ENCODE measurements at regions not wholly inside any gene's neighbourhood (a gene's known extent, or its start where the extent isn't known, plus 50 kb on each side); places are given as distances from the start of the nearest gene placed in this dataset.

DNA sequence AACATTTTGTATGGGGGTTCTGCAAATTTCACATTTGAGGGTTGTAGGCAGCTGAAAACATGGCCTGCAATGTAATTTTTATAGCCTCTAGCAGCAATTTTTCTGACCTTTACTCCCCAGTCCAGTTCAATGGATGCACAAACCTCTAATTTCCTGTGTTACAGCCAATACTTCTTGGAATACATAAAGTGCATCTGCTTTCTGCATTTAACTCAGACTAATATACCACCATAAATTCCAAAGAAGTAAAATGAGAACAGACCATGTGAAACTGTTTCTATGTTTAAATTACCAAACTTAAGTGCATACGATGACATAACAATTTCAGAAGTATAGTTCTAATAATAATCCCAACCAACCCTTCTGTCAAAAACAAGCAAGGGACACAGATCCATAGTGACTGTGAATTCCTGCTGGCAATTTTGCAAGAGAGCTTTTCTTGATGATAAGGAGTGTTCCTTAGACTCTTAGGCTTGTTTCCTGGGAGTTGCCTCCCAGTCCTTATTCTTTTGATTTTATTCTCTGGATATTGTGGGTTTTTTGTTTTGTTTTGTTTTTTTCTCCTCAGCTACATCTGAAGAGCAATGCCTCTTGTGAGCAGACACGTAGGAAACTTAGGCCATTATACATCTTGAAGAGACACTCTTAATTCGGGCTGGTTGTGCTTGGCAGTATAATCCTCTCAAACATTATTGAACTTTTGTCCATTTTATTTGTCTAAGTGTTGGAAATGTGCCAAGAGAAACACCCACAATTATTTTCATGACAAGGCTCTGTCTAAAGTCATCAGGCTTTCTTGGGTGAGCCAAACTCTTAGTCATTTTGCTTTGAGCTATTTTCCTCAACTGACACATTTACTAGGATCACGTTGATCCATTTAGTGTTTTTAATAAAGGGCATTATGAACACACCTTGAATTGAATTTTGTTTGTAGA is 51.3 kb upstream of the RERGL start:
- TF ChIP-seq, protein P1, sequence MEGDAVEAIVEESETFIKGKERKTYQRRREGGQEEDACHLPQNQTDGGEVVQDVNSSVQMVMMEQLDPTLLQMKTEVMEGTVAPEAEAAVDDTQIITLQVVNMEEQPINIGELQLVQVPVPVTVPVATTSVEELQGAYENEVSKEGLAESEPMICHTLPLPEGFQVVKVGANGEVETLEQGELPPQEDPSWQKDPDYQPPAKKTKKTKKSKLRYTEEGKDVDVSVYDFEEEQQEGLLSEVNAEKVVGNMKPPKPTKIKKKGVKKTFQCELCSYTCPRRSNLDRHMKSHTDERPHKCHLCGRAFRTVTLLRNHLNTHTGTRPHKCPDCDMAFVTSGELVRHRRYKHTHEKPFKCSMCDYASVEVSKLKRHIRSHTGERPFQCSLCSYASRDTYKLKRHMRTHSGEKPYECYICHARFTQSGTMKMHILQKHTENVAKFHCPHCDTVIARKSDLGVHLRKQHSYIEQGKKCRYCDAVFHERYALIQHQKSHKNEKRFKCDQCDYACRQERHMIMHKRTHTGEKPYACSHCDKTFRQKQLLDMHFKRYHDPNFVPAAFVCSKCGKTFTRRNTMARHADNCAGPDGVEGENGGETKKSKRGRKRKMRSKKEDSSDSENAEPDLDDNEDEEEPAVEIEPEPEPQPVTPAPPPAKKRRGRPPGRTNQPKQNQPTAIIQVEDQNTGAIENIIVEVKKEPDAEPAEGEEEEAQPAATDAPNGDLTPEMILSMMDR (IDR thresholded peaks at IDR 0.05), result no peak
- TF ChIP-seq POLR2A (IDR thresholded peaks at IDR 0.05), result no peak

Measured in thyroid gland (tissue), 4 donors.